D721Med (cell line): ENCODE measurements at regions not wholly inside any gene's neighbourhood (a gene's known extent, or its start where the extent isn't known, plus 50 kb on each side); places are given as distances from the start of the nearest gene placed in this dataset.

Experiments used
- DNase-seq: peaks from one replicate; pipeline ENCODE4 v3.0.0; 2011; ENCODE audit warnings: low spot score; ENCODE audit not compliant: insufficient read length
- FAIRE-seq: peaks from 2 replicates; lab custom pipeline; 2011; peaks lifted over from hg19 to GRCh38; lab: Jason Lieb, UNC
- CTCF ChIP-seq: IDR thresholded peaks from 2 replicates; pipeline ENCODE4 v1.5.1; 2012; ENCODE audit warnings: mild to moderate bottlenecking, control low read depth; ENCODE audit not compliant: insufficient read depth; ENCODE audit errors: missing control alignments

- FAIRE-seq (no peak), DNase-seq (no peak)
- TF ChIP-seq CTCF: no peak
Measured at GRCh38 chr1:81439046-81439823, 361.5 kb upstream of the ADGRL2 start.

- DNase-seq: no peak
- no peak for TF ChIP-seq CTCF
- no peak for FAIRE-seq
Measured at GRCh38 chr1:81437649-81438048, 363.1 kb upstream of the ADGRL2 start.

GRCh38 chr1:81437213-81437612 is 363.5 kb upstream of the ADGRL2 start:
- FAIRE-seq: no peak
- DNase-seq: no peak
- no peak for TF ChIP-seq CTCF

- TF ChIP-seq CTCF: no peak
- FAIRE-seq (no peak), DNase-seq (no peak)
Measured at GRCh38 chr1:81435175-81435574, 365.6 kb upstream of the ADGRL2 start.

- TF ChIP-seq CTCF: no peak
- FAIRE-seq (no peak), DNase-seq (no peak)
Measured at GRCh38 chr1:81433676-81434075, 367.1 kb upstream of the ADGRL2 start.

- FAIRE-seq (no peak), DNase-seq (no peak)
- TF ChIP-seq CTCF: no peak
Measured at GRCh38 chr1:81432654-81433109, 368.1 kb upstream of the ADGRL2 start.

- no peak for FAIRE-seq
- TF ChIP-seq CTCF: no peak
- DNase-seq: no peak
Measured at GRCh38 chr1:81432059-81432458, 368.7 kb upstream of the ADGRL2 start.
